Germinal center (tissue), 1 donor: ENCODE measurements at regions not wholly inside any gene's neighbourhood (a gene's known extent, or its start where the extent isn't known, plus 50 kb on each side); places are given as distances from the start of the nearest gene placed in this dataset.
A peak's percentile ranks its signal among the peaks of the same experiment; 100 is the strongest.

Source experiments
- DNase-seq: peaks from one replicate; pipeline ENCODE4 v3.0.0; 2012; ENCODE audit warnings: mixed read lengths, low spot score

DNA sequence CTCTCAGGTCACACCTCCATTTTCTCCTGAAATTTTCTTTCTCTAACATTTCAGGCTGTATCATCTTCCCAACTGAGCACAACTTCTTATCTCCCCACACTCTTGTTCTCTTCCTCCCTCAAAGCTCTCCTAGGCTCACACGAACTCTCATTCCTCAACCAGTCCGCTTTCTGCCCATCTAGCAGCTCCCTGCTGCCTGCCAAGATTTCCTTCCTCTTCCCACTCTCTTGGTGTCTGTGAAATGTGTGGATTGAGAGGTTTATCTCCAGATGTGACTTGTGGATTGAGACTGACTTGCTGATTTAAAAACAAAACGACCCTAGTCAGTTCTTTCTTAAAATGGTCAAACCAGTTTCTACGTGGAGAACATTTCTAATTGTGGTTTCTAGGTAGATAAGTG lies 106.3 kb downstream of the MTNR1B start:
- no peak for DNase-seq

DNA sequence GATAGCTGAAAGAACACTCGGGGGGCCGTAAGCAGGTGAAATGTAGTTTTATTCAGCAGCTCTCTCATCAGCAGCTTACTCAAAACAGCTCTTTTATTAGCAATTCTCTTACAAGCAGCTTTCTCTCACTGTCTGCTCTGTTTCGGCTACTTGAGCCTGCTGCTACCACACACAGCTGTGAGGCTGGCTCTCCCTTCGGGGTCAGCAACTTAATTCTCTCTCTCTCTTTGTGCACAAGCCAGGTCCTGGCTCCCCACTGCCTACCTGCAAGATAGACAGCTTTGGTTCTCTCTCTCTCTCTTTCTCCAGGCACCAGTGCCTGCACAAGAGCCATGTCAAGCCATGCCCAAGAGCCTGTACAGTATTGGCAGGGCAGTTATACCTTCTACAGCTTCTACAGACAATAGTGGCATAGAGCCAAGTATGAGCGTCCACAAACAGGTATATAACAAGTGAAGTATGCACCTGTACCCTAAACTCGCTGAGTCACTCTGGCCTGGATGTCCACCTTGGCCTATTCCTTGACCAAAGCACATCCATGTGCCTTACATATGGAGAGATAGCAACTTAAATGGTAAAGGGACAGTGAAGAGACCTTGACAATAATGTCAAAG lies 110.8 kb downstream of the MTNR1B start:
- no peak for DNase-seq

DNA sequence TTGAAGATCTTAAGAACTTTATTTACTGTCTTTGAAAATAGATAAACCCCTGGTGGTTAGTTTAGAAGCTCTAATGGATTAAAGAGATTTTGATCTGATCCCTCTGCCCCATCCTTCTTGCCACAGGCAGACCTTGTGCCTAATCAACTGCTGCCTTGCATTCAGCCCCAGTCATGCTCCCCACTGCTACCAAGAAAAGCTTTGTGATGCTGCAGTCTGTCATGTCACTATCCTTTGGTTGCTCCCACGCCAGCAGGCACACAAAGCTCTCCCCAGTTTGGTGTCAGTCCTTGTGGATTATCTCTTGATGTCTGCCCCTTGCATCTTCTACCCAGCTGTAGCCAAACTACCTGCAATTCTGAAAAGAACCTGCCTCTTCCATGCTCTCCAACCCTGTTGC lies 112.2 kb downstream of the MTNR1B start:
- no peak for DNase-seq

DNA sequence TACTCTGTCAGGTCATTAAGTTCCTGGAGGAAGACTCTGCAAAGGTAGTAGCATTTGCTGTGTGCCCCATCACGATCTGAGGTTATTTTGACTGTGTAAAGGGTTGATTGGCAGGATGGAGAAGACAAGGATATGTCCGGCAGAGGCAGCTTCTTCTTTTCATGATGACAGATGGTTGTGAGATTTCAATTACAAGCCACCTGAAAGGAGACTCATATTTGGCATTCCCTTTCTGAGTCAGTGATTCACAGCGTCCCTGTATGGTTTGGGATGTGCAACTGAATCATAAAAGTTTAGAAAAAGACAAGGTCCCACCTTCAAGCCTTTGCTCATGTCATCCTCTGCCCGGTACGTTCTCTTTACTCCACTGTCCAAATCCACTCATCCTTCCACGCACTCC lies 113.4 kb downstream of the MTNR1B start:
- DNase-seq, result no peak

DNA sequence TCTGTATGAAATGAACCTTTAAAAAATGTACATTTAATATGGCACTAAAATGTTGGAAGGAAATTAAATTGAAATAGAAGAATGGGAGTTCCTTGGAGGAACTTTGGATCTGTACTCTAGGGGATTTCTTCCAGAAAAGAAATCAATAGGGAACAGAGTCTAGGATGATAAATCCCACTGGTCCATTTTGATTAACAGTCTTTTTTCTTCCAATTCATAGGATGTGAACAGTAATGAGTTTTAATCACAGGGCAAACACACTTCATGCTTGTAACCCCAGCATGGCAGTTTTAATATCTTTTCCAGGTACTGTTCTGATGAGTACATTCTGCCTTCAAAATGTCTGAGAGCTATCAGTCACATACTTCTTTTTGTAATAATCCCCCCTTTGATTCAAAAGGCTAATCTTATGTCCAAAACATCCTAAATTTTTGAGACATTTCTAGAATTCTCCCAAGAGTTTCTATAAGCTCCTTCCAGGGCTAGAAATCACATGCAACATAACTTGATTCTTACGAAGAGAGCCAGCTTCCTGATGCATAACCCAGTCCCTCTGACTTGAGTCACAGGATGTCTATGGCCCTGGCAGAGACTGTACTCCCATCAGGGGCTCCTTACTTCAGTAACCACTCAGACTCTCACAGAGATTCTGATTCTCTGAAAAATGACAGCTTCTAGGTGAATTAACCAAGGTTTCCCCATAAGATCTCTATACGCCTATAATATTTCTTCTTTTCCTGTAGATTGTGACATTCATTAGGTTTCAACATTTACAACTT lies 112.9 kb downstream of the SLC36A4 start:
- DNase-seq, result no peak

DNA sequence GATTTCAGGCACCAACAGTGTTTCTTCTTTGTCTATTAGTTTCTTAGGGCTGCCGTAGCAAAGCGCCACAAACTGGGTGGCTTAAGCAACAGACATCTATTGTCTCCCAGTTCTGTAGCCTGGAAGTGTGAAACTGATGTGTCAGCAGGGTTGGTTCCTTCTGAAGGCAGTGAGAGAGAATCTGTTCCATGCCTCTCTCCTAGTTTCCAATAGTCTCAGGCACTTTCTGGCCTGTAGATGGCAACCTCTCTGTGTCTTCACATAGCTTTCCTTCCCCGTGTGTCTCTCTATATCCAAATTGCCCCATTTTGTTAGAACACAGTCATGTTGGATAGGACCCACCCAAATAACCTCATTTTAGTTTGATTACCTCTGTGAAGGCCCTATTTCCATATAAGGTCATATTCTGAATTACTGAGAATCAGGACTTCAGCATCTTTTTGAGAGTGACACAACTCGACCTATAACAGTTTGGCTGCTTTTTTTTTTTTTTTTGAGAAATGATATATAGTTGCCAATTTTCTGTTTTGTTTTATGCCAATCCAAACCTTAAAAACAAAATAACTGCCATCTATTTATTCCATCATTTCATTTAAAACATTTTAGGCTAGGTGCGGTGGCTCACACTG lies 108.2 kb downstream of the SLC36A4 start:
- DNase-seq, result peak; percentile 3
